NCI-H345 (cell line): ENCODE measurements at regions not wholly inside any gene's neighbourhood (a gene's known extent, or its start where the extent isn't known, plus 50 kb on each side); places are given as distances from the start of the nearest gene placed in this dataset.
"Not testable (repeated sequence)": the region's sequence is repeated elsewhere in the genome, so short reads cannot be mapped to it uniquely, and the experiment has no call there.

Source experiments
- DNase-seq: peaks from one replicate; lab custom pipeline; 2025; lab: John Stamatoyannopoulos, UW

DNA sequence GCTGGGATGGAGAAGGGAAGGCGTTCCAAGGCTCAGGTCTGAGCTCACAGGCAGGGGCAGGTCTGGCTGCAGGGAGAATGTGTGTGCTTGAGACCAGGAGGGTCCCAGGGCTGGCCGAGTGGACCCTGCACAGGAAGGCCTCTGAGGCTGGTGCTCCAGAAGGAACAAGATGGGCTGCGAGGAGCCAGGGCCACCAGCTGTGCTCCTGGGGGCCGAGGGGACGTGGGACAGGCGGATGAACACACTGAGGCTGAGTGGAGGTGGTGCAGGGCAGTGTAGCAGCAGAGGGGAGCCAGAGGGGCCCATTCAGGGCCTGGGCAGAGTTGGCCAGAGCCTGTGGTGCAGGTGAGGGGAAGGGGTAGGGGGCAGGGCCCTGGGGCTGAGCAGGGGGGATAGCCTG is 249.7 kb downstream of the TMEM121 start:
- DNase-seq, result not testable (repeated sequence)

DNA sequence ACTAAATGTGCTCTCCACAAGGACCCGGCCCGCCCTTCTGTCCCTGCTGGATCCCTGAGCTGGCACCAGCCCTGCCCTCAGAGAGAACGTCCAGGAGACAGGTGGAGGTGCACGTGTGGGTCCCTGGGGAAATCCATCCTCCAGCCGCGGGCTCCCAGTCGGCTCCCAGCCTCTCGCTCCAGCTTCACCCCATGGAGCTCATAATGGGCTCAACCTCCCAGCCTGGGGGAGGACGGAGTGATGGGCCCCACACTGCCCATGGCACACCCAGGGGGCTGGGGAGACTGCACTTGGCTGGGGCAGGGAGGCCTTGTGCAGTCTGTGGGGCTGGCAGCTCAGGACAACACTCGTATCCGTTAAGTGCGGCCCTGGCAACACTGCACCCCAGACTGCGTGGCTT is 250.5 kb downstream of the TMEM121 start:
- no peak for DNase-seq

DNA sequence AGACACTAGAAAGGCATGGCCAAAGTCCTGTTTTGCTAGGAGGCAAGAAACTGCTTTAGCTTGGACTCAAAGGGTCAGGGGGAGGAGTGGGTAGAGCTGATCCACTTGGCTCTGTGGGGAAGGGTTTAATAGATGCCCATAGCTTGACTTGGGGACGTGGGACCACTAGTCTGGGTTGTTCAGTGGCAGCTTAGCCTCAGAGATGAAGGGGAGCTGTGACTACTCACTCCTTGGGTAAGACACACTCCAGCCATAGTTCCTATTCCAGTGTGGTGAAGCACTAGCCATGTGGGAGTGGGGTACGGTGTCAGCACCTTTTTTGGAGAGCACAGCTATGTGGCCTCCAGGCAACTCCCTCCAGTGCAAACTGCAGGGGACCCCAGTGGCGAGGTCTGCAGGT is 257.3 kb downstream of the TMEM121 start:
- DNase-seq, result no peak

DNA sequence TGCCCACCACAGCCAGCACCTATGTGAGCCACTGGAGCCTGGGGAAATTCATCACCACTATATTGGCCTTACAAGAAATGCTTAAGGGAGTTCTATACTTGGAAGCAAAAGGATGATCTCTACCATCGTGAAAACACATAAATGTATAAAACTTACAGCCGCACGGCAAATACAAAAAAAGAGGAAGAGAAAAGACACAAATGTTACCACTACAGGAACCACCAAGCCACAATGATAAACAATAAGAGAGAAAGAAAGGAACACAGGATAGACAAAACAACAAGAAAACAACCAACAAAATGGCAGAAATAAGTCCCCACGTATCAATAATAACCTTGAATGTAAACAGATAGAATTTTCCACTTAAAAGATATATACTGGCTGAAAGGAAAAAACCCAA is 267.5 kb downstream of the TMEM121 start:
- DNase-seq, result no peak

DNA sequence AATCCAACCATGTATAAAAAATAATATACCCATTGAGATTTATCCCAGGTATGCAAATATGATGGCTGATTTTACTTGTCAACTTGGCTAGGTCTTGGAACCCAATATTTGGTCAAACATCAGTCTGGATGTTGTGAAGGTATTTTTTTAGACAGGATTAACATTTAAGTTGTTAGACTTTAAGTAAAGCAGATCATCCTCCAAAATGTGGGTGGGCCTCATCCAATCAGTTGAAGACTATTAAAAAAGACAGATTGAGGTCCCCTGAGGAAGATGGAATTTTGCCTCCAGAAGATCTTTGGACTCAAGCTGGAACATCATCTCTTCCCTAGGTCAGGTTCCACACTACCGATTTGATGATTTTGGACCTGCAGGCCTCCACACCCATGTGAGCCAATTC is 271.2 kb downstream of the TMEM121 start:
- no peak for DNase-seq

DNA sequence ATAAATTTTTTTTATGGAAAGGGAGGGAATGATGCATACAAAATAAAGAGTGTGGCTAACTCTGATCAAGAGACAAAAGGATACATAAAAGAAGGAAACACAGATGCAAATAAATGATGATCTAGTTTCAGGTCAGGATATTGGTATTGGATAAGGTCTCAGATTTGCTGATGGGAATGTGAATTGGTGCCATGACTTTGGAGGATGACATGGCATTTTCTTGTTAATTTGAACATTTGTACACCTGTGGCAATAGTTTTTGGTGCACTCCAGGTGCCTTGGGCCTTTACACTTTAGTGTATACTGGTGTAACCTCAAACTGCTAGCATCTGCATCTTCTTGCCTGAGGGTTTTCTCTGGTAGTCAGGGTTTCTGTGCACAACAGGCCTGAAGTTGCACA is 279.3 kb downstream of the TMEM121 start:
- no peak for DNase-seq

DNA sequence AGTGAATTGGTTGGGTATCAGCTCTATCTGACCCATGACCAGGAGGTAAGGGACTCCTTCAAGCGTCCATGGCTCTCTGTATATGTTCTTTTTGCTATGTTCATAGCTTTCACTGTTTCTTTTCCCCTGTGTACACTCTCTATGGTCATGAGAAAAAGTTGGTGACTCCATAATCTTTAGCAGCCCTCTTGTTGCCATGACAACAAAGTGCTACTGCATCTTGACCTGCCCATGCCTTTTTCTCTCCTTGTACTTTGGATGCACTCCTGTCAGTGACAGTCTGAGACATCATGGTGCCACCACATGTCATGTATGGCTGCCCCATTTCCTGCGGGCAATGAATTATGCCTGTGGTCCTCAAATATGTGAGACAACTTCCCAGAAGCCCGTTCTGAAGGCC is 280.2 kb downstream of the TMEM121 start:
- DNase-seq, result no peak

DNA sequence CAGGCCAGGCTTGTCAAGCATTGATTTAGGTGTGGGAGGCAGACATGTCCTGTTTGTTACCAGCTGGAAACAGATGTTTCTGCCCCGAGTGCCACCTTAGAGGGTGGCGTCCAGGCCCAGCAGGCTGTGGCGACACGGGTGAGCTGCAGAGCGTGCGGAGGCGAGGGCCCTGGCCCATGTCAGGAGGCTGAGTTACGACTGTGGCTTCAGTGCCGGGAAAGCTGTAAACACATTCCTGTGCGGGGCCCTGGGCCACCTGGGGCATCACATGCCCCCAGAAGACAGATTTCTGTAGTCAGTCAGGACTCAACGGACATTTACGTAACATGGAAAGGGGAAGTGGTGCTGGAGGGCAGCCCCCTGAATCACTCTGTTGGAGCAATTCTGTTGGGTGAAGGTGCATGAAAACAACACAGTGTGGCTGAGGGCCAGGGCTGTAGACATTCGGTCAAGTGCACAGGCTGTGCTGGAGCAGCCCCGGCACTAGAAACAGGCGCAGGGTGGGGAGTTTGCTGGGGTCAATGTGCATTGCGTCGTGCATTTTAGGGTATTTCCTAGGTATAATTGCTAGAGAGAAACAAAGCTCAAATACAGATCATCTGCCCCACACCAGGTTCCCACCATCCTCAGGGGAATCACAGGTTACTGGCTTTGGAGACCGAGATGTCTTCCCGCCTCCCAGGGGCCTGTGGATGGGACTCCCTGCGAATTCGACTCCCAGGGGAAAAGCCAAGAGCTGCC is 291.8 kb downstream of the TMEM121 start:
- DNase-seq, result no peak

DNA sequence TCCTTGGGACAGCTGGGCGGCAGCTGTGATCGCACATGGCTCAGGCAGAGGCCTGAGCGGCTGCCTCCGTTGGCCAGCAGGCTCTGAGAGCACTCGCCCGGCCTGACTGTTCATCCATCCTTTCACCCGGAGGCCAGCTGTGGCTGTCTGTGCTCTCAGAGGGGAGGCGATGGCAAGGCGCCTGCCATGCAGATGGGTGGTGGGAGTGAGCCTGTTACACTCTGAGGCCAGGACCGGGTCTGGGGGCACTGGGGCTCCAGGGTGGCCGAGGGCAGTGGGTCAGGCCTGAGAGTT is 292.3 kb downstream of the TMEM121 start:
- DNase-seq, result no peak

DNA sequence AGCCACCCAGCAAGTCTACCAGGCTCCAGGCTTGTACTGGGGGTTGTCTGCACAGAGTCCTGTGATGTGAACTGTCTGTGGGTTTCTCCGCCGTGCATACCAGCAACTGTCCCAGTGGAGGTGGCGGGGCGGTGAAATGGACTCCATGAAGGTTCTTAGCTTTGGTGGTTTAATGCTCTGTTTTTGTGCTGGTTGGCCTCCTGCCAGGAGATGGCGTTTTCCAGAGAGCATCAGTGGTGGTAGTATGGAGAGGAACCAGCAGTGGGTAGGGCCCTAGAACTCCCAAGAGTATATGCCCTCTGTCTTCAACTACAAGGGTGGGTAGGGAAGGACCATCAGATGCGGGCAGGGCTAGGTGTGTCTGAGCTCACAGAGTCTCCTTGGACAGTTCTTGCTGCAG is 303.8 kb downstream of the TMEM121 start:
- DNase-seq, result no peak

DNA sequence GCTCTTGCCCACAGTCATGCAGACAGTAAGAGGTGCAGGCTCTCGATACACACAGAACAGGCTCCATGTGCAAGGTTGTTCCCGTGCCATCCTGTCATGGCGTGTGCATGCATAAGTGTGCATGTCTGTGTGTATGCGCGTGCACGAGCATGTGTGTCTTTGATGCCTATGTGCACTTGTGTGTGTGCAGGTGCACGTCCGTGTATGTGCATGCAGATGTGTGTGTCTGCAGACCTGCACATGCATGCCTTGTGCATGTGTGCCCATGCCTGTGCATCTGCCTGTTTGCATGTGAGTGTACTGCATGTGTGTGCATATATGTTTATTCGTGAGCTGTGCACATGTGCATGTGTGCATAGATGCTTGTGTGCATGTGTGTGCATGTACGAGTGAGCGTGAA is 309.8 kb downstream of the TMEM121 start:
- DNase-seq, result no peak

DNA sequence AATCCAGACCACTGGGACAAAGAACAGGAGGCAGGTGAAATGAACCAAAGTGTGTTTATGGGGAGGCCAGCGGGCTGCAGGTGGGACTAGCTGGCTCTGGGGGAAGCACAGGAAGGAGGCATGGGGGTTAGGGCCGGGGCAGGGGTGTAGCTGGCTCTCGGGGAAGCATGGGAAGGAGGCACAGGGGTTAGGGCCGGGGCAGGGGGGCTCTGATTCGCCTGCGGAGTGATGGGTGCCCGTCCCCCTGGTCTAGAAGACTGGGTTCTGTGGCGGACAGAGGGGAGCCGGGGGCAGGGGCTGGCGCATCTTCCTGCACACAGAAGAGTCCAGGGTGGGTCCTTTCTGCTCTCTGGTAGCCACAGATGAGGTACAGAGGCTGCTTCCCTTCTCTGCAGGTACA is 310.3 kb downstream of the TMEM121 start:
- DNase-seq, result no peak

DNA sequence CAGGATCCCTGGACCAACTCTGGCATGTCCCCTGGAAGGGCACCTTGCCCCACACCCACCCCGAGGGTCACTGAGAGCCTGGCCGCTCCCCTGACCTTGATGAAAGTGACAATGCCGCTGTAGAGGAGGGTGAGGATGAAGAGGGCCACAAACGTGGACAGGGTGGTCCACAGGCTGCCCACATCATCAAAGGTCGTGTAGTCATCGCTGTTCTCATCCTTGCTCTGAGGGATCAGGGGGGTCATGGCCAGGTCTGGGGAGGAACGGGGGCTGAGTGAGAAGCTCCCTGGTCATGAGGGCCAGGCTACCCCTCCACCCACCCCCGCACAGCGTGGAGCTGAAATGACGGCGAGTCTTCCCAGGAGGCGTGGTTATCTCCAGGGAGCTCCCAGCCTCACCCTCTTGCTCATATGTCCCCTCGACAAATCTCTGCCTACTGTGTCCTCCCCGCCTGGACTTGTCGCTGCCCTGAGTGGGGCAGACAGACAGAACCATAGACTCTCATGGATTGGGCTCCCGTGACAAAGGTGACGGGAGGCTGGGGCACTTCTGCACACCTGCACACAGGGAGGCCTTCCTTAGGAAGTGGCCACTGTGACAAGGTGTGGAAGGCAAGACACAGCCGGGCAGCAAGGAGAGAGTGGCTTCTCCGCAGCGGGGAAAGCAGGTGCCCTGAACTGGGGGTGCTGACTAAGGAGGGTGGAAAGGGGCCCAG is 311.1 kb downstream of the TMEM121 start:
- DNase-seq, result no peak

DNA sequence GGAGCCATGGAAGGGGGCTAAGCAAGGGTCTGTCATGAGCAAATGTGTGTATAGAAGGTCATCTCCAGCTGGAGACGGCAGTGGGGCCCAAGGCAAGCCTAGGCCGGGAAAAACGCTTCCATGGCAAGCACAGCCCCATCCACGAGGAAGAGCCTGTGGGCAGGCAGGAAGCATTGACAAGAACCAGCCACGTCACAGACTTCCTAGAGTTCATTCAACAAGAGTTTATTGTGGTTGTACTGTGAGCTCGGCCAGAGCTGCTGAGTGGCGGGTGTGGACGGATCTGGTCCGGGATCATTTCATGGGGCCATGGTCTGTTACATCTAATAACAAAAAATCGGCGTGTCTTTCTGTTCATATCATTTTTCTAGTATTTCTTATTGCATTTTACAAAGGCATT is 311.7 kb downstream of the TMEM121 start:
- no peak for DNase-seq

DNA sequence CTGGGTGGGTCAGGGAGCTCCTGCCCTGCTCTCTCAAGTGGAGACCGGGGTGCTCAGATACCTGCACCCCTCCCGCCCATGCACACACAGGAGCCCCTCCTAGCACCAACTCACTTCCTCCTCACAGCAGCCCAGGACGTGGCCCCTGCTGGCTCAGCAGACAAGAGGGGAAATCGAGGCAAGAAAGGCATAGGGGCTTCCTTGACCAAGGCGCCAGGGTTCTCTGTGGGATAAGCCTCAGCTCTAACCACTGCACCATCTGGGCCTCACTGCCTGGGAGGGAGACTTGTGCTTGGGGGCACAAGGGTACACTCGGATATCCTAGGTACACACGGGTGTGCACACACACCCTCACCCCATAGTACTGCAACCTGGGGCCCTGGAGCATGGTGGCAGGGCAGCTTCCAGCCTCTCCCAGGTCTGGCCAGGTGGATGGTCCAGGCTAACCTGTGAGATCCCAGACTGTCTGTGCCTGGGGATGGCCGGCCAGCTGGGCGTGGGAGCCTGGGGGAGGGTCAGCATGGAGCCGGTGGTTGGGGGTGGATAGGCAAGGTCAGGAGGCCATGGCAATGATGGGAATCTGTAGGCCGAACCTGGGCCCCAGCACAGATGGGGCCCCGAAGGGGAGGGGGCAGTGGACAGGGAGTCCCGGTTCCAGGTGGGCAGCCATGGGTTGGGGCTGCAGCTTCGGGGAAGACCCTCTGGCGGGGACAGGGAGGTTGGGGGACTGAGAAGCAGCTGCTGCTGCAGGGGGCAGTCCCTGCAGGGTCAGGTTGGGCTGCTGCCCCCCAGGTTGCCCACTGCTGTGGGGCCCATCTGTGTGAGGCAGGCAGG is 312.4 kb downstream of the TMEM121 start:
- DNase-seq, result no peak

DNA sequence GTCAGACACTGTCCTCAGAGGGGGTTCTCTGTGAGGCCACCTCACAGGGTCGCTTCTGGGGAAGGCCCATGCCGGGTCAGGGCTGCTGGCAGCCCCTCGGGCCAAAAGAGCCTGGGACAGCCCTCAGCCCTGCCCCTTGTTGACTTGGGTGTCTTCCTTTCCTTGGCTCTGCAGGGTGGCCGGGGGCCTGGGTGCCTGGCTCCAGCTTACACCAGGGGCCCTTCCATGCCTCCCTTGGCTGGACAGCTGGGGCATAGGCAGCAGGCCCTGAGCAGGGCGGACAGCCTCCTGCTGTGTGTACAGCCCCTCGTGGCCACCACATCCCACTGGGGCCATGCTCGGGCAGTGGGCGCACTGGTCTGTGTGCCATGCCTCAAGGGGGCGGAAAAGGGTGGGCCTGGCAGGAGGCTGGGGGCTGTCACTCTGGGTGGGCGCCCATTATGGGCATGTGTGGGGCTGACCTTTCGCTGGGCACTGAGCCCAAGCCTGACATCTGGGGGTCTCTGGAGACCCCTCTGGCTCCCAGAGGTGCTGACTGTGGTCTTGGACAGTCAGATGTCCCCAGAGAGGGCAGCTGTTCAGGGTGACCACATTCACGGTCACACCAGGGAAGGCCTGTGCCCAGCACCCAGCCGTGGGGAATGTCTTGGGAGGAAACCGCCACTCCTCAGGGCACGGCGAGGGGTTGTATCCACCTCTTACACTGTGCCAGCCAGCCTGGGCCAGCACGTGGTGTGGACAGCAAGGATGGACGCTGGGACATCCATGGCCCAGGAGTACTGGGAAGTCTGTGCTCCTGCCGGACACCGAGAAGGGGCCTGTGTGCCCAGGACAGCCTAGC is 313.3 kb downstream of the TMEM121 start:
- DNase-seq, result no peak

DNA sequence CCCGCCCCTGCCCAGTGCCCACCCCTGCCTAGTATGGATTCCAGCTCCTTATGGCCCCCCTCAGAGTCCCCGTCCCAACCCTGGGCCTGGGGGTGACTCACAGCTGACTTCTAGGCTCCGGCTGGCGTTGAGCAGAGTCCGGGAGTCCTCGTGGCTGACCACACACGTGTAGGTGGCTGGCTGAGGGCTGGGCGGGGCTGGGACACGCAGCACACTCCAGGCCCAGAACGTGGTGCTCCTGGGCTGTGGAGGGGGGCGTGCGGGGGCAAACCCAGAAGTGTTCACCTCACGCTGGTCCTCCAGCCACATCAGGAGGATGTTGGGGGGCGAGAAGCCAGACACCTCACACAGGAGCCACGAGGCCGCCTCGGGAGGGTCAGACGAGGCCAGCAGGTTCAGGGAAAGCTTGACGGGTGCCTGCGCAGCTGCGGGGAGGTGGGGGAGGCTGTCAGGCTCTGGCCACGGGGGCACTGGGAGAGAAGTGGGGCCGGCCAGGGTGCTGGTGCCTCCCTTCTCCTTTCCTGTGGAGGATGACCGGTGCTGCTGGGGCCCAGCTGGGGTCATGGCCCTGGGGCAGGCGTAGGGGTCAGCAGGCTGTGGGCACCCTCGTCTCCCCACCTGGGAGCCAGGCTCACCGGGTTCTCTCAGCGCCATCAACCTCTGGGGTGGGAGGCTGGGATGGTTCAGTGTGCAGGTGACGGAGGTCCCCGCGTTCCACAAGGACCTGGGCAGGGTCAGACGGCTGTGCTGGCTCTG is 314.1 kb downstream of the TMEM121 start:
- no peak for DNase-seq

DNA sequence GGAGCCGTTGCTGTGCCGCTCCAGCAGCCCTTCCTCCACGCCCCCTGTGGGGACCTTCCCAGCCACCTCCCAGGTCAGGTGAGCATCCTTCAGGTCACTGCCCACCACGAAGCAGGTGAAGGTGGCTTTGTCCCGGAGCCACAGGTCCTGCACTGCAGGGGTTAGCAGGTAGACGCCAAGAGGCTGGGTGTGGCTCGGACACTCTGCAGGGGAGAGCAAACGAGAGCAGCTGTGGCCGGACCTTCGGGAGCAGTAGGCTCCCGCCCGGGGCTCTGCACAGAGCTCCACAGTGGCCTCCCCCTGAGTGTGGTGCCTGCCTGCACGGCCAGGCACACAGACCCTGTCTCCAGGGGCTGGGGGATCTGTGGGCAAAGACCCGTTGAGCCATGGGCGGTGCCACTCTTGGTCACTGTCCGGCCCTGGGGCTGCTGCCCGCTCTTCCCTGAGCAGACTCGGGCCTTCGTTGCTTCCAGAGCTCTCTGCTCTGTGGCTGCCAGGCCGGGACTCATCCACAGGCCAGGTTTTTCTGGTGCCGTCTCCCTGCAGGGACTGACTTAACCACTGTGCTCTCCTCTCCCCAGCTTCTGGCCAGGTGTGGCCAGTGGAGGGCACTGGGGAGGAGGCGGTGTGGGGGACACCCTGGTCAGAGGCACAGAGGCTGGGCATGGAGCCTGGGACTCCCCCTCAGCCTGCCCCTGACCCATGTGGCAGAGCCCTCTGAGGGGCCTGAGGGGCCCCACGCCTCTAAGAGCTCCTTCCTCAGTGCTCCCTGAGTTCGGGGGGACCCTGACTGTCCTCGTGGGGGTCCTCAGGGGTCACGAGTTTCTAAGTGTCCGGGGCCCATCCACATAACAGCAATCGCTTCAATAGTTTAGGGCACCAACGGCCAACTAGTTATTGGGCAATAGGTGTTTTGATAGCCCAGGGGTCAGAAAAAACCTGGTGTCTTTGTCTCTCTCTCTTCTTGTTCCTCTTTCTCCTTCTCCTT is 314.9 kb downstream of the TMEM121 start:
- DNase-seq, result no peak

DNA sequence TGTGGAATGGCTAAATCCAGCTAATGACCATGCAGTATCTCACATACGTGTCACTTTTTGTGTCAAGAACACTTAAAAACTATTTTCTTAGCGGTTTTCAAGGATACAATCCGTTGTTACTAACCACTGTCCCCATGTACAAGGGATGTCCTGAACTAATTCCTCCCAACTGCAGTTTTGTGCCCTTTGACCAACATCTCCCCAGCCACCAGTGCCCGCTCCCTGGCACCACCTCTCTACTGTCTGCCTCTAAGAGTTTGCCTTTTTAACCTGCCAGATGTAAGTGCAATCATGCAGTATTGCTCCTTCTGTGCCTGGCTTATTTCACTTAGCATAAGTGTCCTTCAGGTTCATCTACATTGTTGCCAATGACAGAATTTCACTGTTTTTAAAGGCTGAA is 315.7 kb downstream of the TMEM121 start:
- DNase-seq, result no peak

DNA sequence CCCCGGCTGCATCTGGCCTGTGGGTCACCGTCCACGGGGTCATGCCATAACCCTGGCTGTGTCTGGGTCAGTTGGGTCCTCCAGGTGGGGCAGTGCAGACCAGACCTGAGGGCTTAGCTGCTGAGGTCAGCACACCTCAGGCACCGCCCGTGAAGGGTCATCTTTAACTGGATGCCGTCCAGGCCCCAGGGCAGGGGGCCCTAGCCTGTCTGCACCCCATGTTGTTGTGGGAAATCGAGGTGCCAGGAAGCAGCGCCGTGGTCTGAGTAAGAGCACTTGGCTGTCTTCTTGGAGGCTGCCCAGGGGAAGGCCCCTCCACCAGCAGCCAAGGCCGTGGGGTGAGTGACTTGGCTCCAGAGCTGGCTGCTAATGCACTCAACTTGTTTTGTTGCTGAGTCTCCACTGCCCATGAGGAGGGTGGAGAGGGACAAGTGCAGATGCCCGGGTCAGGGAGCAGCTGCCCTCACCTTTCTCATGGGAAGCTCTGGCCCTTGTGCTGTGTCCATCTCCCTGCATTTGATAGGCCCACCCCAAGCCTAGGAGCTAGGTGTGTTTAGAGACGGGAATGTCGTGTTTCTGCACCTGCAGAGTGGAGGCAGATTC is 317.2 kb downstream of the TMEM121 start:
- DNase-seq, result no peak
